Cerebellar nuclear complex (tissue), 1 donor: ENCODE measurements at regions not wholly inside any gene's neighbourhood (a gene's known extent, or its start where the extent isn't known, plus 50 kb on each side); places are given as distances from the start of the nearest gene placed in this dataset.
A peak's percentile ranks its signal among the peaks of the same experiment; 100 is the strongest.
"Not testable (repeated sequence)": the region's sequence is repeated elsewhere in the genome, so short reads cannot be mapped to it uniquely, and the experiment has no call there.

Experiments
- DNase-seq, 2 experiments: peaks; one replicate each; lab custom pipeline; 2025; lab: John Stamatoyannopoulos, UW

- no peak for DNase-seq
Measured at GRCh38 chr3:107942244-107942643, 148.6 kb downstream of the CD47 start.

DNA sequence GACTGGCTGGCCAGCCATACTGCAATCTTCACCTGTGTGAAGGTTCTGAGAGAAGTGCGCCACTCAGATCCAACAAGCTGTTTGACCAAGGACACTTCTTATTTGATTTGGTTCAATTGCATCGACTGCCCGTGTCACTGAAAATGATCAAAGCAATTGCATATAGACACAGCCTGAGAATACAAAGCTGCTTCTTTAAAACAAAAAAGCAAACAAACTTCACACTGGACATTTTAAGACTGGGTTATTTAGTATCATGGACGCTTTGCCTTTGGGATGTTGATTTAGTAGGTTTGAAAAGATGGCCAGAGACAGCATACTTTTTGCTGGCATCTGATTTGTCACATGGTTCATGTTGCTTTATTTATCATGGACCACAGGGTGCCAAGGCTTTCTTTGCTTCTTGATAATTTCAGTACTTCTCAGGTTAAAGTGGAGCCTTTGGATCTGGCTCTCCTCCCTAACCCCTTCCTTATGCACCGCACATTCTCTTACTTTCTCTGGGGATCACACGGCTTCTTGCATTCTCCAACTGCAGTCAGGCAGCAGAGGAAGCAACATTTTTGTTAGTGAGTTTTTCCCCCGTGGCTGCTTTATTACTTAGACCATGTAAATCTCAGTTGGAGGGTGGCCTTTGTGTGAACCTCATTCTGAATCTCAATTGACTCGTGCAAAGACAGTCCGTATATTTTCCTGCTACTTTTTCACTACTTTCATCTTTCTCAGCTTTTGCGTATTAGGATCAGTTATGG lies 151.0 kb downstream of the CD47 start:
- no peak for DNase-seq

GRCh38 chr3:107938143-107938542 lies 152.7 kb downstream of the CD47 start:
- no peak for DNase-seq

DNA sequence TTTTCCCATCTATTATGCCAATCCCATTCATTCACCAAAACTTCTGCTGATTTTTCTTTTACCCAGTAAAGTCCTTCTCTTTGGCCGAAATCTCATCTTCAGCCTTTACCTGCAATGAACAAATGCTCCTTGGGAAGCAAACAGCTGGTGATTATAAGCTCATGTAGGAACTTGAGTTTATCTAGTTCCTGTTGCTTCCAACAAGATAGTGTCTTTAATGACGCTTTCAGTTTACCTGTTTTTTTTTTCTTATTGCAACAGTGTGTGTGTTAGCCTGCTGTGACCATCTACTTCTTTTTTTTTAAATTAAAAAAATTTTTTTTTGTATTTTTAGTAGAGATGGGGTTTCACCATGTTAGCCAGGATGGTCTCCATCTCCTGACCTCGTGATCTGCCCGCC lies 156.0 kb downstream of the CD47 start:
- DNase-seq, result no peak

DNA sequence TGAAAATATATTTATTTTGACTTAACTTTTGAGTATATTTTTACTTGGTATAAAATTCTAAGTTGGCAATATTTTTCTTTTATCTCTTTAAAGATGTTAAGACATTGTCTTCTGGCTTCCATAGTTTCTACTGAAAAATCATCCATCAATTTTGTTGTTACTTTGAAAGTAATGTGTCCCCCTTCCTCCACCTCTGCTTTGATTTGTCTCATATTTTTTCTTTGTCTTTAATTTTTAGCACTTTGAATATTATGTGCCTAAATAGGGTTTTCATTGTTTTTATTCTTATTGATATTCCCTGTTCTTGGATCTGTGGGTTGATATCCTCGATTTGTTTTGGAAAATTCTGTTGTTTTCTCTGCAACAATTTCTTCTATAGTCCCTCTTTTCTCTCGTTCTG lies 157.4 kb downstream of the CD47 start:
- no peak for DNase-seq

- no peak for DNase-seq
Measured at GRCh38 chr3:107931326-107931725, 159.5 kb downstream of the CD47 start.

GRCh38 chr3:107929088-107929487 lies 161.7 kb downstream of the CD47 start:
- DNase-seq, result peak in 1 of 2 experiments; percentile 8

- peak in 1 of 2 experiments; percentile 27 for DNase-seq
Measured at GRCh38 chr3:107928084-107928445, 162.8 kb downstream of the CD47 start.

DNA sequence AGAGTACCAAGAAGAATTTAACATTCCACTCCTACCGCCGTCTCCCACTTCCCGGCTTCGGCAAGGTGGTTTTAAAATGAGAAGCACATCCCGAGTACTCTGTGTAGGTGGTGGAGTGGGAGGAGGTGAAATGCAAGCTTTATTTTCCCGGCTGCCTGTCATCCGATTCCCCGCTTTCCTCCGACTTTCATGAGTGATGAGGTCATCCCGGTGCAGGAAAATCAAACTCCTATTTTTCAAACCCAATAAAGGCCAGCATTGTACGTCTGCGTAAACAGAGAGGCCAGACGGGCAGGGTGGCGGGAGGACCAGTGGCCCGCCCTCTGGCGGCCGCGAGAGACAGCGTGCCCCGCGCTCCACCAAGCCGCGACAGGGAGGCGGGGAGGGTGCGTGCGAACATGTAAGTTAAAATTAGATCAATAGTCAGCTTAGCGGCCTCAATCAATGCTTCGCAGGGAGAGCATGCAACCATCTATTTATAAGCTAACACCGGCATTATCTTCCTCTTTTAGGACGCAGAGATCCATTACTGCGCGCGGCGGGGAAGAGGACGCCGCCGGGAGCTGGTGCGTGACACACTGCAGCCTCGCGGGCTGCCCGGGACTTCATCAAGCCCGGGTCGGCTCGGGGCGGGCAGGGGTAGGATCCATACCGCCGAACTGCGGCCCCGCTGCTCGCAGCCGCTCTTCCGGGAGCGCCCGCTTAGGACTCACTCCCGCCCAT lies 163.3 kb downstream of the CD47 start:
- DNase-seq, result peak; percentile 28 to 68

DNA sequence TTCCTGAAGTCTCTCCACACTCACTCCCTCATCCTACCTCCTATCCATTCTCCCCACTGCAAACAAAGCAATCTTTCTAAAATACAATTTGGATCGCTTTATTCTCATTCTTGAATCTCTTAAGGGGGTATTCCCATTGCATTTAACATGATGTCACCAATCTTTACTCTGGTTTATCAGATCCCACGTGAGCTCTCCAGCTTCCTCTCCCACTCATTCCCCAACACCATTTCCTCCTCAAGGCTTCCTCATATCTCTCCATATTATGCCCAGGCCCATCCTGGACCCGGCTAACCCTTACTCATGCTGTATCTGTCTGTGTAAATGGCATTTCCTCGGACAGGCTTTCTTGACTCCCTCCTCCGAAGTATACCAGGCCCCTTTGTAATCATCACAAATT lies 165.0 kb downstream of the CD47 start:
- DNase-seq, result no peak

DNA sequence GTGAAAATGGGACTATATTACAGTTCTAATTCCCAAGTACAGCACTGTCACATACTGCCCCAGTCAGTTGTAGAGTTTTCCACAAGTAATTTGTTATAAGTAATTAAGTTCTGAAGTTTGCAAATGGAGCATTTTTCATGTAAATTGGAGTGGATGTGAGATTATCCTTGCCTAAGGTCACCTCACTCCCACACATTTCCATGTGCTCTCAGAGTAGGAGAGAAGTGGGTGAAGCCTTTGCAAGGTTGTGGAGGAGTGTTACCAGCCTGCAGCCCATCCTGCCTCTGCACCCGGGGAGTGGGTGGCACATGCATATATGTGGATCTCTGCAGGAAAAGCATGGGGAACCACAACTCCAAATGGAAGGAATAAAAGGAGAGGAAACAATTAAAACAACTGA lies 169.8 kb downstream of the CD47 start:
- no peak for DNase-seq

DNA sequence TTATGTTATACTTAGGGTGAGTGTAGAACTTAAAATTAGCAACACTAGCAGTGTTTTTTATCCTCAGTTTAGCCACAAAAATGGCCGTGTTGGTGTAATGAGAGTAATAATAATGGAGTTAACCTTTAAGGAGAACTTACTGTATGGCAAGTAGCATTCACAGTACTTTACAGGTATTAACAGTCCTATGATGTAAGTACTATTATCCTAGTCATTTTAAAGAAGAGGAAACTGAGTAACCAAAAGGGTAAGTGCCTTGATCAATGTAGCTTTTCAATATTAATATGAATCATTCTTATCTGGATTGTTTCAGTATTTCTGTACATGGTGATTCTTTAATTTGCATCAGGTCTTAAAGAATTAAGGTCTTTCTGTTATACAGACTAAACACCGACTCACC lies 170.3 kb downstream of the CD47 start:
- DNase-seq, result no peak

GRCh38 chr3:107919239-107919638 lies 171.6 kb downstream of the CD47 start:
- no peak for DNase-seq

GRCh38 chr3:107916171-107916570 lies 174.7 kb downstream of the CD47 start:
- no peak for DNase-seq

DNA sequence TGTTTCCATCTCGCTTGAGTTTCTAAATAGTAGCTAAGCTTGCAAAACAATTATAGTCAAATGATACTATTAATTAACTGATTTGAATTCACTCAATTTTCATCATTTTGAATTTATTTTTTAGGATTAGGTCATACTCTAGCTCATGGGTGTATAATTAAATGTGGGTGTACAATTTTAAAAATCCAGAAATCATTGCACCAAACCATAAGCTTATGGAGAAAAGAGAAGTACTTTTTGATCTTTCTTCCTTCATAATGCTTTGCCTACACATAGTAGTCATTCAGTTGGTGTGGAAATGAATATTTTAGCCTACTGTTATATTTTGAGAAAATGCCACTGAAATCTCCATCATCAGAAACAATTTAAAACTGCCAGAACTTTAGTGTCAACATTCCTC lies 175.1 kb downstream of the CD47 start:
- no peak for DNase-seq

GRCh38 chr3:107913701-107914100 lies 177.1 kb downstream of the CD47 start:
- no peak for DNase-seq

- no peak for DNase-seq
Measured at GRCh38 chr3:107911337-107912000, 179.4 kb downstream of the CD47 start.

- DNase-seq, result no peak
Measured at GRCh38 chr3:107910713-107911259, 180.0 kb downstream of the CD47 start.

DNA sequence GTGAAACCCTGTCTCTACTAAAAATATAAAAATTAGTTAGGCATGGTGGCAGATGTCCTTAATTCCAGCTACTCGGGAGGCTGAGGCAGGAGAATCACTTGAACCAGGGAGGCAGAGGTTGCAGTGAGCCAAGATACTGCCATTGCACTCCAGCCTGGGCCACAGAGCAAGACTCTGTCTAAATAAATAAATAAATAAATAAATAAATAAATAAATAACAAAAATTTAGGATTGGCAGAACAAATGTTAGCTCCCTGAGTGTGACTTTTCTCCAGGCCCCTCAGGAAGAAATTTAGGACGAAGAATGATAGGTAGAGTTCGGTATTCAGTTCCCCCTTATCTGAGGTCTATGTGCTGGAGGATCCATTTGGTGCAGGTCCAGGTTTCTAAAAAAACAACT lies 181.2 kb downstream of the CD47 start:
- DNase-seq, result not testable (repeated sequence)

GRCh38 chr3:107907996-107908395 lies 182.8 kb downstream of the CD47 start:
- DNase-seq, result no peak

DNA sequence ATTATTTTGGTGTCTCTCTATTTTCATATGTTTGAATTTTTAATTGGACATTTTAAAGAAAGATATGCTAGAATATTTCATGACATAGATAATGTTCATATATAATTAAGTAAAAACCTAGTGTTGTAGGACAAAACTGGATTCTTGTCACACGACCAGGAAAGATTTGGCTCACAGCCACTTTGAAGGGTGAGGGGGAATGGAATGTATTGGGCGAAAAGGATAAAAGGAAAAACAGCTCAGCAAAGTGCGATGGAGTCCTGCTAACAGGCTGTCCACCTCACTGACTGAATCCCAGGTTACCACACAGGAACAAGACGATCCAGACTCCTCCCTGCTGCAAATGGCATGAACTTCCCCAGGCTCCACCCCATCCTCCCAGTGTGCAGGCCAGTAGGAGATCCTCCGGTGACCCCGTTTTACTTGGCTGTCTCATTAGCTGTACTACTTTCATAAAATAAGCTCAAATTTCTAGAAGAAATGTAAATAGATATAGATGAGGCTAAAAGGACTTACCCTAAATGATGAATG lies 186.2 kb downstream of the CD47 start:
- DNase-seq, result no peak

GRCh38 chr3:107899990-107900651 lies 190.7 kb downstream of the CD47 start:
- no peak for DNase-seq
